H1 (cell line): ENCODE measurements at regions not wholly inside any gene's neighbourhood (a gene's known extent, or its start where the extent isn't known, plus 50 kb on each side); places are given as distances from the start of the nearest gene placed in this dataset.

Source experiments
- CTCF ChIA-PET: fragments of 300-600 bp; sonication (Branson Sonifier 250); formaldehyde crosslinking; loops from one replicate; lab custom pipeline; 2021; ENCODE audit not compliant: partially characterized antibody; lab: Charles Lee
- POLR2A ChIA-PET: fragments of 300-600 bp; sonication (Branson Sonifier 250); formaldehyde crosslinking; loops from one replicate; lab custom pipeline; 2021; ENCODE audit warnings: inconsistent platforms; ENCODE audit not compliant: partially characterized antibody; lab: Charles Lee
- DNase-seq, 2 experiments: peaks; one replicate each; pipeline versions ENCODE4 v3.0.0 to v3.0.0-alpha.2; 2010 to 2022; ENCODE audit warnings: low spot score in 2 of 2, low read depth in 1 of 2, mixed read lengths in 1 of 2
- FAIRE-seq: peaks from 2 replicates; lab custom pipeline; 2011; peaks lifted over from hg19 to GRCh38; lab: Jason Lieb, UNC
- H2AFZ ChIP-seq: 2 replicates; pipeline ENCODE4 v1.8.1; 2012; ENCODE audit warnings: low read length, inconsistent platforms
- H2AK5ac ChIP-seq: 2 replicates; pipeline ENCODE4 v1.6.1; 2013; ENCODE audit warnings: low read depth, low read length
- H2BK120ac ChIP-seq: replicated peaks from 2 replicates; pipeline ENCODE3; 2013; ENCODE audit warnings: low read depth, low read length, inconsistent platforms
- H2BK12ac ChIP-seq: 2 replicates; pipeline ENCODE4 v1.6.1; 2013; ENCODE audit warnings: low read depth, low read length
- H2BK15ac ChIP-seq: 2 replicates; pipeline ENCODE4 v1.6.1; 2013; ENCODE audit warnings: low read length
- H2BK20ac ChIP-seq: 2 replicates; pipeline ENCODE4 v1.6.1; 2013; ENCODE audit warnings: low read length
- H2BK5ac ChIP-seq: 2 replicates; pipeline ENCODE4 v1.6.1; 2013; ENCODE audit warnings: low read depth, low read length
- H3K14ac ChIP-seq: 2 replicates; pipeline ENCODE4 v1.6.1; 2013; ENCODE audit warnings: inconsistent platforms; ENCODE audit not compliant: insufficient read length
- H3K18ac ChIP-seq: 2 replicates; pipeline ENCODE4 v1.6.1; 2013; ENCODE audit warnings: low read length; ENCODE audit errors: extremely low read depth
- H3K23ac ChIP-seq: 2 replicates; pipeline ENCODE4 v1.6.1; 2013; ENCODE audit warnings: inconsistent platforms; ENCODE audit not compliant: insufficient read length
- H3K23me2 ChIP-seq: 2 replicates; pipeline ENCODE4 v1.6.1; 2013; ENCODE audit warnings: low read depth, low read length
- H3K27ac ChIP-seq: 2 replicates; pipeline ENCODE4 v1.6.1; 2011; ENCODE audit warnings: low read depth, low read length, inconsistent platforms
- H3K27me3 ChIP-seq, 4 experiments: replicated peaks in 1 of 4; 1 replicate in 1 of 4; 2 replicates in 3 of 4; pipeline versions ENCODE4 v1.6.1 to v1.8.1; 2011 to 2013; ENCODE audit warnings: low read length in 3 of 4, mild to moderate bottlenecking in 3 of 4, inconsistent platforms in 2 of 4, mixed read lengths in 2 of 4, moderate library complexity in 1 of 4; ENCODE audit not compliant: control insufficient read depth in 3 of 4, insufficient read depth in 3 of 4; ENCODE audit errors: extremely low read depth in 1 of 4
- H3K36me3 ChIP-seq, 4 experiments: 2 replicates each; pipeline versions ENCODE4 v1.6.1 to v1.8.1; 2011 to 2013; ENCODE audit warnings: mild to moderate bottlenecking in 4 of 4, low read length in 3 of 4, moderate library complexity in 2 of 4, control low read depth in 1 of 4, inconsistent platforms in 1 of 4; ENCODE audit not compliant: insufficient read depth in 4 of 4, control insufficient read depth in 2 of 4
- H3K4ac ChIP-seq: replicated peaks from 2 replicates; pipeline ENCODE3; 2013; ENCODE audit warnings: low read length, low read depth, mixed read lengths, inconsistent platforms; ENCODE audit not compliant: insufficient read length
- H3K4me1 ChIP-seq, 4 experiments: replicated peaks in 1 of 4; 1 replicate in 1 of 4; 2 replicates in 3 of 4; pipeline versions ENCODE4 v1.6.1 to v1.8.1; 2011 to 2013; ENCODE audit warnings: low read length in 3 of 4, inconsistent platforms in 2 of 4, mixed read lengths in 1 of 4; ENCODE audit not compliant: insufficient read depth in 4 of 4, control insufficient read depth in 3 of 4
- H3K4me2 ChIP-seq, 2 experiments: 2 replicates each; pipeline versions ENCODE4 v1.6.1 to v1.8.1; 2011 to 2013; ENCODE audit warnings: low read depth in 2 of 2, low read length in 2 of 2, control low read depth in 1 of 2, inconsistent platforms in 1 of 2, mild to moderate bottlenecking in 1 of 2; ENCODE audit not compliant: insufficient read depth in 1 of 2
- H3K4me3 ChIP-seq, 4 experiments: fragments of 200-600, 300-600 bp in 1 of 4; sonication (generic), shearing (Covaris generic), sonication (Bioruptor Twin) in 1 of 4; 2 replicates each; pipeline versions ENCODE4 v1.5.1 to v1.8.1; 2011 to 2016; ENCODE audit warnings: low read length in 4 of 4, low read depth in 3 of 4, control low read depth in 2 of 4, inconsistent platforms in 2 of 4, mild to moderate bottlenecking in 2 of 4, mixed read lengths in 1 of 4, moderate library complexity in 1 of 4; ENCODE audit not compliant: insufficient read depth in 2 of 4; ENCODE audit errors: extremely low read depth in 1 of 4
- H3K56ac ChIP-seq: replicated peaks from 2 replicates; pipeline ENCODE3; 2013; ENCODE audit warnings: low read depth, mild to moderate bottlenecking, mixed read lengths, low read length, inconsistent platforms; ENCODE audit not compliant: insufficient read length
- H3K79me1 ChIP-seq: 2 replicates; pipeline ENCODE4 v1.6.1; 2013; ENCODE audit warnings: low read depth, low read length, control low read depth
- H3K79me2 ChIP-seq, 2 experiments: 2 replicates each; pipeline versions ENCODE4 v1.6.1 to v1.8.1; 2012 to 2013; ENCODE audit warnings: low read length in 2 of 2, mild to moderate bottlenecking in 2 of 2, inconsistent platforms in 1 of 2; ENCODE audit not compliant: insufficient read depth in 2 of 2, control insufficient read depth in 1 of 2
- H3K9ac ChIP-seq, 4 experiments: replicated peaks in 1 of 4; 1 replicate in 1 of 4; 2 replicates in 3 of 4; pipeline versions ENCODE4 v1.6.1 to v1.8.1; 2011 to 2013; ENCODE audit warnings: low read depth in 3 of 4, low read length in 3 of 4, control low read depth in 2 of 4, mild to moderate bottlenecking in 2 of 4, moderate library complexity in 2 of 4, inconsistent platforms in 1 of 4; ENCODE audit errors: extremely low read depth in 1 of 4
- H3K9me3 ChIP-seq, 2 experiments: 2 replicates each; pipeline versions ENCODE4 v1.6.1 to v1.8.1; 2012 to 2013; ENCODE audit warnings: mild to moderate bottlenecking in 2 of 2, moderate library complexity in 2 of 2, control low read depth in 1 of 2, inconsistent platforms in 1 of 2, low read depth in 1 of 2, low read length in 1 of 2, mixed read lengths in 1 of 2; ENCODE audit not compliant: insufficient read depth in 2 of 2
- H4K20me1 ChIP-seq, 2 experiments: replicated peaks in 1 of 2; 2 replicates each; pipeline versions ENCODE3 to v1.8.1; 2011 to 2013; ENCODE audit warnings: inconsistent platforms in 2 of 2, low read length in 2 of 2, mild to moderate bottlenecking in 1 of 2; ENCODE audit not compliant: insufficient read depth in 2 of 2, control insufficient read depth in 1 of 2
- H4K5ac ChIP-seq: 2 replicates; pipeline ENCODE4 v1.6.1; 2013; ENCODE audit warnings: low read length, low read depth, mixed read lengths, inconsistent platforms; ENCODE audit not compliant: insufficient read length
- H4K8ac ChIP-seq: 2 replicates; pipeline ENCODE4 v1.8.0; 2013; ENCODE audit warnings: mild to moderate bottlenecking, moderate library complexity, low read length, inconsistent platforms; ENCODE audit not compliant: insufficient read depth; ENCODE audit errors: extremely low read depth
- H4K91ac ChIP-seq: replicated peaks from 2 replicates; pipeline ENCODE3; 2013; ENCODE audit warnings: low read length, mixed read lengths, inconsistent platforms; ENCODE audit not compliant: insufficient read length
- GTF2F1 ChIP-seq: IDR thresholded peaks from 2 replicates; pipeline ENCODE4 v1.6.1; 2012; ENCODE audit warnings: low read depth, low read length, improper control_type of control experiment, borderline replicate concordance
- HDAC6 ChIP-seq: IDR thresholded peaks from one replicate; pipeline ENCODE4 v1.7.1; 2012; ENCODE audit warnings: low read depth, mild to moderate bottlenecking, inconsistent platforms, low read length, moderate library complexity
- KDM1A ChIP-seq: fragments of 200-600, 300-600 bp; sonication (generic); IDR thresholded peaks from 2 replicates; pipeline ENCODE4 v1.7.1; 2016; ENCODE audit warnings: mild to moderate bottlenecking, low read length, borderline replicate concordance
- MAFK ChIP-seq: IDR thresholded peaks from 2 replicates; pipeline ENCODE4 v1.6.1; 2012; ENCODE audit warnings: low read depth, mild to moderate bottlenecking, improper control_type of control experiment, low read length
- RNF2 ChIP-seq: fragments of 200-900, 300-1000 bp; sonication (generic); IDR thresholded peaks from 2 replicates; pipeline ENCODE4 v1.7.1; 2016; ENCODE audit warnings: borderline replicate concordance, low read depth, mild to moderate bottlenecking, antibody characterized with exemption, low read length; ENCODE audit not compliant: poor library complexity, severe bottlenecking; ENCODE audit errors: missing control alignments
- SIRT6 ChIP-seq: IDR thresholded peaks from one replicate; pipeline ENCODE4 v1.7.1; 2012; ENCODE audit warnings: low read length, inconsistent platforms
- SP2 ChIP-seq: IDR thresholded peaks from 2 replicates; pipeline ENCODE4 v1.6.1; 2012; ENCODE audit warnings: mild to moderate bottlenecking, low read length, inconsistent platforms
- SP4 ChIP-seq: IDR thresholded peaks from 2 replicates; pipeline ENCODE4 v1.6.1; 2012; ENCODE audit warnings: low read length, inconsistent platforms
- TCF12 ChIP-seq: IDR thresholded peaks from 2 replicates; pipeline ENCODE4 v1.6.1; 2011; ENCODE audit warnings: low read depth, mild to moderate bottlenecking, low read length
- WGBS, 2 experiments: shearing (Covaris generic) in 1 of 2; methylation state at CpG; one replicate each; pipeline versions ENCODE4 v1.1.6 to v1.1.7; 2013 to 2015; ENCODE audit warnings: low lambda C conversion rate in 2 of 2, mixed read lengths in 2 of 2, inconsistent platforms in 1 of 2, low coverage in 1 of 2, missing lambda C conversion rate in 1 of 2; ENCODE audit not compliant: insufficient replicate concordance in 2 of 2, insufficient coverage in 1 of 2, insufficient read length in 1 of 2; ENCODE audit errors: extremely low coverage in 1 of 2, missing lambda C conversion rate in 1 of 2; 5-methylcytosine and 5-hydroxymethylcytosine counted together

DNA sequence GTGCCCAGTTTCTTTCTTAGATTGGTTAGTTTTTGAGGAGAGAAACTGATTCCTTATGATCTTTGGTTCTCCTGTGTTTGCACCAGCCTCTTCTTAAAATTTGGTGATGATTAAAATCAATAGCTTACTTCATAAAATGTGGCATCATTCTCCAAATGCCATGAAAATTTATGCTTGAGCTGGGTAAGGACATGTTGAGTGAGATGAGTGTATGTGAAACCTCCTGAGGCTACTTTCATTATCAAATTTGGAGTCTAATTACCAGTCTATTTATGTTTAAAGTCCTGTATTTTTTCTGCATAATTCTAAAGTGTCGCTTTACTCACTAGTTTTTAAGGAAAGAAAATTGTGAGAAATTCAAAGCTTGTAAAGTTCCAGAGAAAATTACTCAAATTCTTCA lies 102.1 kb downstream of the DIPK2A start:
- Histone ChIP-seq H3K4me1 (no peaks in the 10 kb centered on the region), H2BK12ac (no peak overlapping the region), H3K4ac (no peak overlapping the region), H2BK15ac (no peak overlapping the region), H3K9ac (no peak overlapping the region), H3K56ac (no peak overlapping the region), H3K4me2 (no peak overlapping the region), H4K91ac (no peak overlapping the region), H3K79me2 (no peaks in the 10 kb centered on the region), H3K23me2 (no peaks in the 10 kb centered on the region), H4K5ac (no peak overlapping the region), H2AFZ (no peak overlapping the region), H2BK120ac (no peak overlapping the region), H3K14ac (no peak overlapping the region), H2BK5ac (no peak overlapping the region), H3K23ac (no peak overlapping the region), H3K18ac (no peak overlapping the region), H4K8ac (no peak overlapping the region), H2AK5ac (no peak overlapping the region), H4K20me1 (no peaks in the 10 kb centered on the region), H3K27ac (no peak overlapping the region), H3K36me3 (peaks cover 0 to 4% (median 0%) of the 10 kb centered on the region in 4 experiments; a peak in 2 of 8 replicates), H3K9me3 (peaks cover 9% of the 10 kb centered on the region in 2 experiments; a peak in 3 of 4 replicates), H2BK20ac (no peak overlapping the region), H3K27me3 (no peaks in the 10 kb centered on the region), H3K4me3 (no peak overlapping the region), H3K79me1 (no peaks in the 10 kb centered on the region)
- TF ChIP-seq SP2 (no peak), SP4 (no peak), SIRT6 (no peak), GTF2F1 (no peak), RNF2 (no peak), HDAC6 (no peak), TCF12 (no peak), KDM1A (no peak), MAFK (no peak)
- CTCF ChIA-PET: interaction anchor here (0.9 kb wide), 1 partner anchor 102 kb away, joined by 3 read pairs; the partner anchor contains the start of gene DIPK2A
- no peak for DNase-seq
- POLR2A ChIA-PET: no interaction called here
- WGBS, 2 experiments: 91% methylated on average over 1 of the region's 1 CpG; no CpG with 5 or more reads in 1 of the 2 experiments
- no peak for FAIRE-seq
